Neural progenitor cell (in vitro differentiated cells): ENCODE measurements at regions not wholly inside any gene's neighbourhood (a gene's known extent, or its start where the extent isn't known, plus 50 kb on each side); places are given as distances from the start of the nearest gene placed in this dataset.

Experiments used
- DNase-seq: peaks from one replicate; pipeline ENCODE4 v3.0.0-alpha.2; 2016; ENCODE audit warnings: low spot score
- H2AFZ ChIP-seq: fragments of 200-600 bp; sonication (generic); replicated peaks from 2 replicates; pipeline ENCODE4 v1.6.1; 2016; ENCODE audit warnings: antibody characterized with exemption
- H3F3A ChIP-seq: fragments of 200-600 bp; sonication (generic); 2 replicates; pipeline ENCODE4 v1.6.1; 2016; ENCODE audit warnings: antibody characterized with exemption, low read depth
- H3K27ac ChIP-seq: fragments of 200-600 bp; sonication (generic); 2 replicates; pipeline ENCODE4 v1.5.1; 2016; ENCODE audit warnings: mild to moderate bottlenecking
- H3K27me3 ChIP-seq: fragments of 200-600 bp; sonication (generic); 2 replicates; pipeline ENCODE4 v1.6.1; 2016; ENCODE audit warnings: mild to moderate bottlenecking, moderate library complexity
- H3K36me3 ChIP-seq: fragments of 200-600 bp; sonication (generic); 2 replicates; pipeline ENCODE4 v1.5.1; 2016
- H3K4me1 ChIP-seq: fragments of 200-600 bp; sonication (generic); 2 replicates; pipeline ENCODE4 v1.6.1; 2016; ENCODE audit warnings: mixed run types
- H3K4me2 ChIP-seq: fragments of 200-600 bp; sonication (generic); 2 replicates; pipeline ENCODE4 v1.6.1; 2016
- H3K4me3 ChIP-seq: fragments of 200-600 bp; sonication (generic); 2 replicates; pipeline ENCODE4 v1.5.1; 2016
- H3K79me2 ChIP-seq: fragments of 200-600 bp; sonication (generic); 2 replicates; pipeline ENCODE4 v1.6.1; 2016; ENCODE audit warnings: low read depth
- H3K9ac ChIP-seq: fragments of 200-600 bp; sonication (generic); 2 replicates; pipeline ENCODE4 v1.6.1; 2016
- H3K9me3 ChIP-seq: fragments of 200-600 bp; sonication (generic); 2 replicates; pipeline ENCODE4 v1.5.1; 2016; ENCODE audit warnings: low read depth
- H4K20me1 ChIP-seq: fragments of 200-600 bp; sonication (generic); 2 replicates; pipeline ENCODE4 v1.6.1; 2016; ENCODE audit warnings: low read depth
- H3K27ac Mint-ChIP-seq: 3 replicates; pipeline ENCODE4 v1.8.0; 2021; ENCODE audit warnings: mixed read lengths
- H3K27me3 Mint-ChIP-seq: 2 replicates; pipeline ENCODE4 v1.8.0; 2022; ENCODE audit warnings: low read depth, mild to moderate bottlenecking, inconsistent platforms, moderate library complexity, mixed read lengths; ENCODE audit not compliant: insufficient read depth
- H3K36me3 Mint-ChIP-seq: 3 replicates; pipeline ENCODE4 v1.8.0; 2021; ENCODE audit warnings: mixed read lengths
- H3K4me1 Mint-ChIP-seq: 3 replicates; pipeline ENCODE4 v1.8.0; 2021; ENCODE audit warnings: mixed read lengths
- H3K4me3 Mint-ChIP-seq: 3 replicates; pipeline ENCODE4 v1.8.0; 2021; ENCODE audit warnings: mild to moderate bottlenecking, moderate library complexity, mixed read lengths
- H3K9me3 Mint-ChIP-seq: 3 replicates; pipeline ENCODE4 v1.8.0; 2020; ENCODE audit warnings: mixed read lengths
- EZH2 ChIP-seq: fragments of 200-600 bp; sonication (generic); IDR thresholded peaks from 2 replicates; pipeline ENCODE4 v1.6.1; 2017; ENCODE audit warnings: antibody characterized with exemption, mild to moderate bottlenecking, moderate library complexity
- EZH2phosphoT487 ChIP-seq: fragments of 200-600 bp; sonication (generic); IDR thresholded peaks from 2 replicates; pipeline ENCODE4 v1.6.1; 2017; ENCODE audit warnings: antibody characterized with exemption
- TF ChIP-seq, protein P1 (sequence below): fragments of 200-600 bp; sonication (generic); IDR thresholded peaks from 2 replicates; pipeline ENCODE4 v1.5.1; 2017; ENCODE audit warnings: antibody characterized with exemption, mild to moderate bottlenecking

DNA sequence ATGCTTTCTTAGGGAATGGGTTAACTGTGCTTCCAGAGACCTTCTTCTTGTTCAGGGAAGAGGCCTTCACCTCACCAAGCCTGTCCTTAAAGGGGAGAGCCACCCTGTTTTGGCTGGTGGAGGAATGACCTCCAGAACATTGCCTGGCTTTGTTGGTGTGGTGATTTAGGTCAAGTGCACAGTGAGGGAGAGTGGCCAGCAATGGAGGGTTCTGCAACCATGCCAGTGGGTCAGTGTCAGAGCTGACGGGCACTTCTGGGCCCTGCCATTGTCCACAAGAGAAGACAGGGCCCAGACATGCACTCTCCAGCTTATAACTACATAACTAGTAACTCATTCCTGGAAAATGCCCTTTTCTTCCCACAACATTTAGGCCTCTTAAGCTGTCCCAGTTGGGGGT lies 238.5 kb upstream of the AKR1E2 start:
- no peak overlapping the region for H3K27ac ChIP-seq
- no peaks in the 10 kb centered on the region for H4K20me1 ChIP-seq
- Mint-ChIP-seq H3K9me3 (peaks cover 8% of the 10 kb centered on the region), H3K4me1 (peaks cover 2% of the 10 kb centered on the region), H3K36me3 (no peaks in the 10 kb centered on the region), H3K4me3 (no peak overlapping the region), H3K27me3 (no peaks in the 10 kb centered on the region), H3K27ac (no peak overlapping the region)
- no peak overlapping the region for H3K9ac ChIP-seq
- no peak for TF ChIP-seq EZH2
- no peak for TF ChIP-seq EZH2phosphoT487
- TF ChIP-seq, protein P1, sequence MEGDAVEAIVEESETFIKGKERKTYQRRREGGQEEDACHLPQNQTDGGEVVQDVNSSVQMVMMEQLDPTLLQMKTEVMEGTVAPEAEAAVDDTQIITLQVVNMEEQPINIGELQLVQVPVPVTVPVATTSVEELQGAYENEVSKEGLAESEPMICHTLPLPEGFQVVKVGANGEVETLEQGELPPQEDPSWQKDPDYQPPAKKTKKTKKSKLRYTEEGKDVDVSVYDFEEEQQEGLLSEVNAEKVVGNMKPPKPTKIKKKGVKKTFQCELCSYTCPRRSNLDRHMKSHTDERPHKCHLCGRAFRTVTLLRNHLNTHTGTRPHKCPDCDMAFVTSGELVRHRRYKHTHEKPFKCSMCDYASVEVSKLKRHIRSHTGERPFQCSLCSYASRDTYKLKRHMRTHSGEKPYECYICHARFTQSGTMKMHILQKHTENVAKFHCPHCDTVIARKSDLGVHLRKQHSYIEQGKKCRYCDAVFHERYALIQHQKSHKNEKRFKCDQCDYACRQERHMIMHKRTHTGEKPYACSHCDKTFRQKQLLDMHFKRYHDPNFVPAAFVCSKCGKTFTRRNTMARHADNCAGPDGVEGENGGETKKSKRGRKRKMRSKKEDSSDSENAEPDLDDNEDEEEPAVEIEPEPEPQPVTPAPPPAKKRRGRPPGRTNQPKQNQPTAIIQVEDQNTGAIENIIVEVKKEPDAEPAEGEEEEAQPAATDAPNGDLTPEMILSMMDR = no peak
- H3K4me3 ChIP-seq = no peak overlapping the region
- no peak overlapping the region for H3K4me2 ChIP-seq
- no peak overlapping the region for H2AFZ ChIP-seq
- DNase-seq = no peak
- no peaks in the 10 kb centered on the region for H3K4me1 ChIP-seq
- H3F3A ChIP-seq = no peaks in the 10 kb centered on the region
- no peaks in the 10 kb centered on the region for H3K79me2 ChIP-seq
- no peaks in the 10 kb centered on the region for H3K9me3 ChIP-seq
- H3K36me3 ChIP-seq = no peaks in the 10 kb centered on the region
- H3K27me3 ChIP-seq = no peaks in the 10 kb centered on the region

DNA sequence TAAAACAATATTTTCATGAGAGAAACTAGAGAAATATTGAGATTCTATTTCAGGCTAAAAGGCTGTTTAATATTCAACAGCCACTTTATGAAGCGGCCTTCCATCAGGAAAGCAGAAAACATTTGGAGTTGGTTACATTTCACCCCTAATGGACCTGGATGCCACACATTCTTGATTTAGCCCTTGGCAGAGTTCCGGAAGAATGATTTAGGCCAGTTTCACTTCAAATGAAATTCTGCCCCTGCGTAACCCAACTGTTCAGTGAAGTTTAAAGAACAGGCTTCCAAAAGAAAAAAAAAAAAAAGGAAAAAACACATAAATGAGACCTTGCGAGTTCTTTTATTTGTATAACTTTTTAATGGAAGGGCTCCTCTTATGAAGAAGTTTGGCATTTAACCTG lies 239.2 kb upstream of the AKR1E2 start:
- Mint-ChIP-seq H3K4me1 (peaks cover 2% of the 10 kb centered on the region), H3K27ac (no peak overlapping the region), H3K9me3 (peaks cover 5% of the 10 kb centered on the region), H3K36me3 (no peaks in the 10 kb centered on the region), H3K4me3 (no peak overlapping the region), H3K27me3 (no peaks in the 10 kb centered on the region)
- Histone ChIP-seq H3K36me3 (no peaks in the 10 kb centered on the region), H3K4me1 (no peaks in the 10 kb centered on the region), H3K27me3 (no peaks in the 10 kb centered on the region), H4K20me1 (no peaks in the 10 kb centered on the region), H3K9me3 (no peaks in the 10 kb centered on the region), H2AFZ (no peak overlapping the region), H3K4me3 (no peak overlapping the region), H3K27ac (no peak overlapping the region), H3K9ac (no peak overlapping the region), H3K4me2 (no peak overlapping the region), H3F3A (no peaks in the 10 kb centered on the region), H3K79me2 (no peaks in the 10 kb centered on the region)
- DNase-seq = no peak
- TF ChIP-seq EZH2phosphoT487 (no peak), EZH2 (no peak)
- TF ChIP-seq, protein P1 = no peak

DNA sequence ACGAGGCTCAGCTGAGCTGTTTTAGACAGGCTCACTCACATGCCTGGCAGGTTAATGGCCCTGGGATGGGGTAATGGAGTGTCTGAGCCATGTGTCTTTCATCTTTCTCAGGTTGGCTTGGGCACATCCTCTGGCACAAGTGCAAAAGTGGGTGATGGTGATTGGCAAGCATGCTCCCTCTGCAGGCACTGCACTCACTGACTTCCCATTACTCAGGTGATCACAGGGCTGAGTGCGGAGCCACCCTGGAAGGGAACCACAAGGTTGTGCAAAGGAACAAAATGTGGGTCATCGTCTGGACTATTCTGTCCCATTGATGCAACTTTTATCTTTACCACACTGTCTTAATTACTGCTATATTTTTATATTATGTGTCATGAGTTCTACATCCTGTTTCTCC lies 244.1 kb upstream of the AKR1E2 start:
- Histone ChIP-seq H3K4me2 (no peak overlapping the region), H3K9me3 (no peaks in the 10 kb centered on the region), H3K27me3 (no peaks in the 10 kb centered on the region), H3F3A (no peaks in the 10 kb centered on the region), H3K36me3 (no peaks in the 10 kb centered on the region), H3K4me3 (no peak overlapping the region), H4K20me1 (no peaks in the 10 kb centered on the region), H3K4me1 (no peaks in the 10 kb centered on the region), H2AFZ (no peak overlapping the region), H3K27ac (no peak overlapping the region), H3K79me2 (no peaks in the 10 kb centered on the region), H3K9ac (no peak overlapping the region)
- Mint-ChIP-seq H3K4me3 (no peak overlapping the region), H3K27ac (no peak overlapping the region), H3K36me3 (no peaks in the 10 kb centered on the region), H3K4me1 (no peaks in the 10 kb centered on the region), H3K27me3 (no peaks in the 10 kb centered on the region), H3K9me3 (peaks cover 2% of the 10 kb centered on the region)
- no peak for DNase-seq
- TF ChIP-seq EZH2 (no peak), EZH2phosphoT487 (no peak)
- TF ChIP-seq, protein P1 = no peak

DNA sequence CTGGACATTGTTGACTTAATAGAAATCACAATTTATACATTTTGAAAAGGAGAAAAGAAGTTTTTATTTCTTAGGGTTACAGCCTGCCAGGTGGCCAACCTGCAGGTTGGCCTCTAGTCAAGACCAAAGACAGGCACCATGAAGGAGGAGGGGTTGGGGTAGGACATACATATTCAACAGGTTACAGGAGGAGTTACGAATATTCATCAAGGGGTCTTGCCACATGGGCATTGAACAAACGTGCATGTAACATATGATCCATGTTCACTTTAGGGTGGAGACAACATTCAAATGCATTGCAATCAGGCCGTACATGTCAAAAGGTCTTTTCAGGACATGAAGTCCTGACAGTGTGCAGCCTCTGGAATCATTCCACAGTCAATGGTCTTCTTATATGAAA lies 246.2 kb upstream of the AKR1E2 start:
- H3F3A ChIP-seq = no peaks in the 10 kb centered on the region
- no peaks in the 10 kb centered on the region for H3K27me3 Mint-ChIP-seq
- no peak overlapping the region for H3K4me3 Mint-ChIP-seq
- no peak overlapping the region for H3K4me3 ChIP-seq
- no peak overlapping the region for H3K27ac ChIP-seq
- no peaks in the 10 kb centered on the region for H3K36me3 Mint-ChIP-seq
- no peaks in the 10 kb centered on the region for H3K4me1 ChIP-seq
- no peaks in the 10 kb centered on the region for H3K79me2 ChIP-seq
- no peak overlapping the region for H3K27ac Mint-ChIP-seq
- no peak overlapping the region for H2AFZ ChIP-seq
- no peak overlapping the region for H3K4me2 ChIP-seq
- H3K27me3 ChIP-seq = no peaks in the 10 kb centered on the region
- peaks cover 2% of the 10 kb centered on the region for H3K9me3 Mint-ChIP-seq
- H4K20me1 ChIP-seq = no peaks in the 10 kb centered on the region
- TF ChIP-seq EZH2phosphoT487 = no peak
- TF ChIP-seq, protein P1 = no peak
- no peak for TF ChIP-seq EZH2
- no peak overlapping the region for H3K9ac ChIP-seq
- H3K9me3 ChIP-seq = no peaks in the 10 kb centered on the region
- no peak for DNase-seq
- no peaks in the 10 kb centered on the region for H3K36me3 ChIP-seq
- H3K4me1 Mint-ChIP-seq = no peaks in the 10 kb centered on the region
